H9 (cell line): ENCODE measurements at regions not wholly inside any gene's neighbourhood (a gene's known extent, or its start where the extent isn't known, plus 50 kb on each side); places are given as distances from the start of the nearest gene placed in this dataset.

Experiments used
- DNase-seq: peaks from one replicate; pipeline ENCODE4 v3.0.0-alpha.2; 2017
- H2AFZ ChIP-seq: one replicate; pipeline ENCODE4 v1.6.1; 2013; ENCODE audit warnings: mild to moderate bottlenecking, low read length, control low read depth, moderate library complexity
- H2AK5ac ChIP-seq: 2 replicates; pipeline ENCODE4 v1.6.1; 2013; ENCODE audit warnings: low read length, control low read depth, mixed read lengths; ENCODE audit not compliant: insufficient read length
- H2BK120ac ChIP-seq: one replicate; pipeline ENCODE4 v1.6.1; 2013; ENCODE audit warnings: low read depth, mild to moderate bottlenecking, low read length, control low read depth, inconsistent platforms; ENCODE audit not compliant: poor library complexity, severe bottlenecking
- H2BK12ac ChIP-seq: 2 replicates; pipeline ENCODE4 v1.6.1; 2013; ENCODE audit warnings: low read length, control low read depth, mixed read lengths, low read depth; ENCODE audit not compliant: insufficient read length
- H2BK15ac ChIP-seq: 2 replicates; pipeline ENCODE4 v1.6.1; 2013; ENCODE audit warnings: low read depth, low read length, control low read depth
- H2BK20ac ChIP-seq: one replicate; pipeline ENCODE4 v1.6.1; 2013; ENCODE audit warnings: low read depth, mild to moderate bottlenecking, low read length, control low read depth, inconsistent platforms; ENCODE audit not compliant: poor library complexity, severe bottlenecking
- H2BK5ac ChIP-seq: 2 replicates; pipeline ENCODE4 v1.6.1; 2013; ENCODE audit warnings: low read length, control low read depth, mixed read lengths; ENCODE audit not compliant: insufficient read length
- H3K14ac ChIP-seq: 2 replicates; pipeline ENCODE4 v1.6.1; 2013; ENCODE audit warnings: low read length, control low read depth; ENCODE audit not compliant: insufficient read depth
- H3K18ac ChIP-seq: 2 replicates; pipeline ENCODE4 v1.6.1; 2013; ENCODE audit warnings: low read depth, mild to moderate bottlenecking, mixed read lengths, low read length, control low read depth; ENCODE audit not compliant: insufficient read length
- H3K23ac ChIP-seq: 2 replicates; pipeline ENCODE4 v1.6.1; 2013; ENCODE audit warnings: low read length, control low read depth, mixed read lengths, low read depth; ENCODE audit not compliant: insufficient read length
- H3K23me2 ChIP-seq: 2 replicates; pipeline ENCODE4 v1.6.1; 2013; ENCODE audit warnings: low read depth, mild to moderate bottlenecking, mixed read lengths, low read length, control low read depth; ENCODE audit not compliant: insufficient read length, poor library complexity, severe bottlenecking
- H3K27ac ChIP-seq: 2 replicates; pipeline ENCODE4 v1.5.1; 2013; ENCODE audit warnings: low read length, control low read depth, mixed read lengths, low read depth; ENCODE audit not compliant: insufficient read length
- H3K27me3 ChIP-seq: 2 replicates; pipeline ENCODE4 v1.6.1; 2013; ENCODE audit warnings: low read length, control low read depth, inconsistent platforms; ENCODE audit not compliant: insufficient read depth
- H3K4ac ChIP-seq: 2 replicates; pipeline ENCODE4 v1.6.1; 2013; ENCODE audit warnings: low read depth, mild to moderate bottlenecking, control low read depth, inconsistent platforms, low read length, moderate library complexity
- H3K4me1 ChIP-seq: 2 replicates; pipeline ENCODE4 v1.6.1; 2013; ENCODE audit warnings: low read length, control low read depth, inconsistent platforms; ENCODE audit not compliant: insufficient read depth
- H3K4me2 ChIP-seq: 2 replicates; pipeline ENCODE4 v1.6.1; 2013; ENCODE audit warnings: low read length, control low read depth, mixed read lengths; ENCODE audit not compliant: insufficient read length, insufficient read depth
- H3K56ac ChIP-seq: 2 replicates; pipeline ENCODE4 v1.6.1; 2013; ENCODE audit warnings: low read depth, mild to moderate bottlenecking, mixed read lengths, low read length, control low read depth; ENCODE audit not compliant: insufficient read length
- H3K79me1 ChIP-seq: 2 replicates; pipeline ENCODE4 v1.6.1; 2013; ENCODE audit warnings: low read depth, mild to moderate bottlenecking, moderate library complexity, low read length, control low read depth, inconsistent platforms; ENCODE audit not compliant: insufficient read depth, poor library complexity, severe bottlenecking
- H3K79me2 ChIP-seq: 2 replicates; pipeline ENCODE4 v1.6.1; 2013; ENCODE audit warnings: low read length, control low read depth, inconsistent platforms; ENCODE audit not compliant: insufficient read depth
- H3K9ac ChIP-seq: 2 replicates; pipeline ENCODE4 v1.6.1; 2013; ENCODE audit warnings: low read length, control low read depth, mixed read lengths; ENCODE audit not compliant: insufficient read length; ENCODE audit errors: extremely low read depth
- H3K9me3 ChIP-seq: one replicate; pipeline ENCODE4 v1.6.1; 2013; ENCODE audit warnings: low read depth, low read length, inconsistent platforms; ENCODE audit not compliant: control insufficient read depth
- H3T11ph ChIP-seq: one replicate; pipeline ENCODE4 v1.6.1; 2013; ENCODE audit warnings: mild to moderate bottlenecking, low read length, control low read depth, inconsistent platforms
- H4K20me1 ChIP-seq: one replicate; pipeline ENCODE4 v1.6.1; 2013; ENCODE audit not compliant: control insufficient read depth, insufficient read length, insufficient read depth
- H4K5ac ChIP-seq: 2 replicates; pipeline ENCODE4 v1.6.1; 2013; ENCODE audit warnings: low read depth, mild to moderate bottlenecking, mixed read lengths, low read length, control low read depth; ENCODE audit not compliant: insufficient read length
- H4K8ac ChIP-seq: replicated peaks from 2 replicates; pipeline ENCODE4 v1.6.1; 2013; ENCODE audit warnings: low read length, control low read depth, mixed read lengths, low read depth; ENCODE audit not compliant: insufficient read length
- H4K91ac ChIP-seq: 2 replicates; pipeline ENCODE4 v1.6.1; 2013; ENCODE audit warnings: low read depth, mild to moderate bottlenecking, moderate library complexity, mixed read lengths, low read length, control low read depth; ENCODE audit not compliant: insufficient read length
- H3K27ac Mint-ChIP-seq, 3 experiments: 2 replicates in 2 of 3; 3 replicates in 1 of 3; pipeline ENCODE4 v1.8.0; 2020 to 2021; ENCODE audit warnings: mixed read lengths in 3 of 3, mild to moderate bottlenecking in 1 of 3, moderate library complexity in 1 of 3
- H3K27me3 Mint-ChIP-seq: 2 replicates; pipeline ENCODE4 v1.8.0; 2021; ENCODE audit warnings: low read depth, mild to moderate bottlenecking, moderate library complexity, mixed read lengths
- H3K36me3 Mint-ChIP-seq, 3 experiments: 2 replicates in 2 of 3; 3 replicates in 1 of 3; pipeline ENCODE4 v1.8.0; 2020 to 2021; ENCODE audit warnings: low read depth in 3 of 3, mixed read lengths in 3 of 3; ENCODE audit not compliant: insufficient read depth in 1 of 3
- H3K4me1 Mint-ChIP-seq, 2 experiments: 2 replicates each; pipeline ENCODE4 v1.8.0; 2020; ENCODE audit warnings: mixed read lengths in 2 of 2
- H3K4me3 Mint-ChIP-seq, 2 experiments: 2 replicates in 1 of 2; 3 replicates in 1 of 2; pipeline ENCODE4 v1.8.0; 2020 to 2021; ENCODE audit warnings: mild to moderate bottlenecking in 2 of 2, mixed read lengths in 2 of 2, moderate library complexity in 1 of 2
- H3K9me3 Mint-ChIP-seq, 2 experiments: 2 replicates in 1 of 2; 3 replicates in 1 of 2; pipeline ENCODE4 v1.8.0; 2020; ENCODE audit warnings: mild to moderate bottlenecking in 2 of 2, mixed read lengths in 2 of 2, moderate library complexity in 1 of 2
- WGBS: extraction: QIAGEN DNeasy Blood & Tissue Kit; methylation state at CpG from one replicate; pipeline ENCODE4 v1.1.7; 2013; ENCODE audit warnings: missing lambda C conversion rate, low lambda C conversion rate, mixed read lengths; ENCODE audit not compliant: insufficient read length; ENCODE audit errors: extremely low coverage; 5-methylcytosine and 5-hydroxymethylcytosine counted together
- TF ChIP-seq, protein P1 (sequence below): fragments of 200-600 bp; sonication (generic); conservative IDR thresholded peaks from 3 replicates; pipeline ENCODE4 v1.8.0; 2021; ENCODE audit warnings: antibody characterized with exemption, mild to moderate bottlenecking

DNA sequence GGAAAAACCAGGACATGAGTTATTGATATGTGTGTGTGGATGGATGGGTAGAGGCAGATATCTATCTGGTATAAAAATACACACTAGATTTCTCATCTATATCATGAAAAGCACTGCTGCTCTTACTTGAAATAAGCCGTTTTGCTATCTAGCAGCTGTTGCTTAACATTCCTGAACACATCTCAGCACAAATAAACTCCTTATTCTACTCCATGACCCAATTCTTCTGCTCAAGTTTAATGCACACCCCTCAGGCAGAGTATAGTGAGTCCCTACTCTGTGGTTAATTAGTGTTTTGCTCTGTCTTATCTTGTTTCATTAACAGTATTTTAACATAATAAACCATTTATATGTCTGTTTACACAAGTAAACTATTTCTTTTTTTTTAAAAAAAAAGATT is 134.2 kb downstream of the CBLN2 start:
- Histone ChIP-seq H4K20me1 (no peaks in the 10 kb centered on the region), H4K8ac (no peak overlapping the region), H3K18ac (no peak overlapping the region), H3K23me2 (no peaks in the 10 kb centered on the region), H2BK5ac (no peak overlapping the region), H3K9ac (no peak overlapping the region), H4K91ac (no peak overlapping the region), H3T11ph (no peak overlapping the region), H3K27ac (no peak overlapping the region), H3K4ac (no peak overlapping the region), H2BK20ac (no peak overlapping the region), H4K5ac (no peak overlapping the region), H3K23ac (no peak overlapping the region), H2BK15ac (no peak overlapping the region), H2BK120ac (no peak overlapping the region), H2AK5ac (no peak overlapping the region), H3K27me3 (no peaks in the 10 kb centered on the region), H2BK12ac (no peak overlapping the region), H3K79me2 (no peaks in the 10 kb centered on the region), H3K56ac (no peak overlapping the region), H3K14ac (no peak overlapping the region), H3K4me2 (no peak overlapping the region), H3K79me1 (no peaks in the 10 kb centered on the region), H2AFZ (no peak overlapping the region), H3K9me3 (no peaks in the 10 kb centered on the region), H3K4me1 (no peaks in the 10 kb centered on the region)
- no CpG with 5 or more reads among the region's 1 CpG for WGBS
- Mint-ChIP-seq H3K9me3 (peaks cover 2 to 17% of the 10 kb centered on the region in 2 experiments; a peak in 3 of 5 replicates), H3K27me3 (peaks cover 11% of the 10 kb centered on the region), H3K36me3 (0 out of 7 replicates have a peak, but pooled peaks cover 0 to 4% (median 1%) of the 10 kb centered on the region in 3 experiments), H3K27ac (no peak overlapping the region), H3K4me1 (no peaks in the 10 kb centered on the region), H3K4me3 (no peak overlapping the region)
- no peak for DNase-seq
- TF ChIP-seq, protein P1, sequence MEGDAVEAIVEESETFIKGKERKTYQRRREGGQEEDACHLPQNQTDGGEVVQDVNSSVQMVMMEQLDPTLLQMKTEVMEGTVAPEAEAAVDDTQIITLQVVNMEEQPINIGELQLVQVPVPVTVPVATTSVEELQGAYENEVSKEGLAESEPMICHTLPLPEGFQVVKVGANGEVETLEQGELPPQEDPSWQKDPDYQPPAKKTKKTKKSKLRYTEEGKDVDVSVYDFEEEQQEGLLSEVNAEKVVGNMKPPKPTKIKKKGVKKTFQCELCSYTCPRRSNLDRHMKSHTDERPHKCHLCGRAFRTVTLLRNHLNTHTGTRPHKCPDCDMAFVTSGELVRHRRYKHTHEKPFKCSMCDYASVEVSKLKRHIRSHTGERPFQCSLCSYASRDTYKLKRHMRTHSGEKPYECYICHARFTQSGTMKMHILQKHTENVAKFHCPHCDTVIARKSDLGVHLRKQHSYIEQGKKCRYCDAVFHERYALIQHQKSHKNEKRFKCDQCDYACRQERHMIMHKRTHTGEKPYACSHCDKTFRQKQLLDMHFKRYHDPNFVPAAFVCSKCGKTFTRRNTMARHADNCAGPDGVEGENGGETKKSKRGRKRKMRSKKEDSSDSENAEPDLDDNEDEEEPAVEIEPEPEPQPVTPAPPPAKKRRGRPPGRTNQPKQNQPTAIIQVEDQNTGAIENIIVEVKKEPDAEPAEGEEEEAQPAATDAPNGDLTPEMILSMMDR, result no peak
